SU-DHL-6 (cell line): ENCODE measurements at regions not wholly inside any gene's neighbourhood (a gene's known extent, or its start where the extent isn't known, plus 50 kb on each side); places are given as distances from the start of the nearest gene placed in this dataset.

Source experiments
- H2AFZ ChIP-seq: fragments of 200-600 bp; sonication (generic); 2 replicates; pipeline ENCODE4 v1.6.1; 2014; ENCODE audit warnings: low read depth, mild to moderate bottlenecking, moderate library complexity, mixed read lengths, antibody characterized with exemption, low read length; ENCODE audit not compliant: severe bottlenecking
- H3F3A ChIP-seq: fragments of 200-600 bp; shearing (Covaris generic); 2 replicates; pipeline ENCODE4 v1.6.0; 2016; ENCODE audit warnings: antibody characterized with exemption, mild to moderate bottlenecking; ENCODE audit not compliant: insufficient read depth
- H3K27ac ChIP-seq: fragments of 200-600 bp; sonication (generic); 2 replicates; pipeline ENCODE4 v1.5.1; 2016; ENCODE audit warnings: low read depth, mild to moderate bottlenecking, low read length, moderate library complexity, mixed read lengths
- H3K27me3 ChIP-seq: fragments of 200-600 bp; sonication (generic), shearing (Covaris generic); 2 replicates; pipeline ENCODE4 v1.6.0; 2014; ENCODE audit warnings: mild to moderate bottlenecking, low read length
- H3K36me3 ChIP-seq: fragments of 200-600 bp; sonication (generic); 2 replicates; pipeline ENCODE4 v1.6.1; 2014; ENCODE audit warnings: mild to moderate bottlenecking, low read length, mixed read lengths
- H3K4me2 ChIP-seq: fragments of 300-600, 200-600 bp; shearing (Covaris generic), sonication (generic); 2 replicates; pipeline ENCODE4 v1.6.0; 2014; ENCODE audit warnings: low read length, low read depth, mild to moderate bottlenecking; ENCODE audit not compliant: poor library complexity, severe bottlenecking
- H3K4me3 ChIP-seq: fragments of 200-600 bp; sonication (generic); 2 replicates; pipeline ENCODE4 v1.5.1; 2014; ENCODE audit warnings: antibody characterized with exemption, low read length, mild to moderate bottlenecking, mixed read lengths; ENCODE audit not compliant: insufficient read depth, poor library complexity, severe bottlenecking
- H3K79me2 ChIP-seq: fragments of 200-600 bp; sonication (generic); 2 replicates; pipeline ENCODE4 v1.6.1; 2014; ENCODE audit warnings: mild to moderate bottlenecking, low read length, moderate library complexity; ENCODE audit not compliant: insufficient read depth
- H3K9ac ChIP-seq: fragments of 200-600 bp; sonication (generic); 2 replicates; pipeline ENCODE4 v1.7.0; 2014; ENCODE audit warnings: mild to moderate bottlenecking, low read length
- H3K9me2 ChIP-seq: fragments of 200-600 bp; sonication (generic); replicated peaks from 2 replicates; pipeline ENCODE4 v1.6.1; 2014; ENCODE audit warnings: low read length; ENCODE audit not compliant: insufficient read depth
- H3K9me3 ChIP-seq: fragments of 200-600 bp; sonication (generic); 2 replicates; pipeline ENCODE4 v1.6.1; 2014; ENCODE audit warnings: low read length, mixed read lengths; ENCODE audit not compliant: insufficient read depth
- H4K20me1 ChIP-seq: fragments of 200-600 bp; sonication (generic); 2 replicates; pipeline ENCODE4 v1.6.1; 2014; ENCODE audit warnings: low read depth, mild to moderate bottlenecking, antibody characterized with exemption, low read length, moderate library complexity, mixed read lengths
- EZH2phosphoT487 ChIP-seq: fragments of 200-600 bp; sonication (generic), shearing (Covaris generic); conservative IDR thresholded peaks from 2 replicates; pipeline ENCODE4 v1.6.1; 2018; ENCODE audit warnings: mild to moderate bottlenecking, antibody characterized with exemption, low read length, moderate library complexity, mixed read lengths
- TF ChIP-seq, protein P1 (sequence below): fragments of 200-600 bp; sonication (generic); IDR thresholded peaks from one replicate; pipeline ENCODE4 v1.5.1; 2017; ENCODE audit warnings: antibody characterized with exemption, mild to moderate bottlenecking, low read length, moderate library complexity; ENCODE audit not compliant: insufficient read depth, poor library complexity, severe bottlenecking

DNA sequence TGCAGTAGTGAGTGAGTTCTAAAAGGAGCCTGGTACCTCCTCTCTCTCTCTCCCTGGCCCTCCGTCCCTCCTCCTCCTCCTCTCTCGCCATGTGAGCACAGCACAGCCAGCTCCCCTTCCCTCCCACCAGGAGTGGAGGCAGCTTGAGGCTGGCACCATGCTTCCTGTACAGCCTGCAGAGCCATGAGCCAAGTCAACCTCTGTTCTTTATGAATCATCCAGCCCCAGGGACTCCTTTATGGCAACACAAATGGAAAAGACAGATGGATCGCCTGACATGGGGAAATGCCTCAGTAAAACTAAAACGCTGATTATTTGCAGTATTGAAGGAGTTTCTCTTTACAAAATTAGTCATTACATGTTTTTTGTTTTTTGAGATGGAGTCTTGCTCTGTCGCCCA lies 233.7 kb upstream of the ARID1B start:
- Histone ChIP-seq H3K27ac (no peak overlapping the region), H3K9ac (no peak overlapping the region), H3K9me2 (no peaks in the 10 kb centered on the region), H3K9me3 (no peaks in the 10 kb centered on the region), H2AFZ (no peak overlapping the region), H3K79me2 (no peaks in the 10 kb centered on the region), H3K4me2 (no peak overlapping the region), H3K4me3 (no peak overlapping the region), H3K36me3 (no peaks in the 10 kb centered on the region), H3F3A (no peaks in the 10 kb centered on the region), H3K27me3 (no peaks in the 10 kb centered on the region), H4K20me1 (no peaks in the 10 kb centered on the region)
- TF ChIP-seq, protein P1, sequence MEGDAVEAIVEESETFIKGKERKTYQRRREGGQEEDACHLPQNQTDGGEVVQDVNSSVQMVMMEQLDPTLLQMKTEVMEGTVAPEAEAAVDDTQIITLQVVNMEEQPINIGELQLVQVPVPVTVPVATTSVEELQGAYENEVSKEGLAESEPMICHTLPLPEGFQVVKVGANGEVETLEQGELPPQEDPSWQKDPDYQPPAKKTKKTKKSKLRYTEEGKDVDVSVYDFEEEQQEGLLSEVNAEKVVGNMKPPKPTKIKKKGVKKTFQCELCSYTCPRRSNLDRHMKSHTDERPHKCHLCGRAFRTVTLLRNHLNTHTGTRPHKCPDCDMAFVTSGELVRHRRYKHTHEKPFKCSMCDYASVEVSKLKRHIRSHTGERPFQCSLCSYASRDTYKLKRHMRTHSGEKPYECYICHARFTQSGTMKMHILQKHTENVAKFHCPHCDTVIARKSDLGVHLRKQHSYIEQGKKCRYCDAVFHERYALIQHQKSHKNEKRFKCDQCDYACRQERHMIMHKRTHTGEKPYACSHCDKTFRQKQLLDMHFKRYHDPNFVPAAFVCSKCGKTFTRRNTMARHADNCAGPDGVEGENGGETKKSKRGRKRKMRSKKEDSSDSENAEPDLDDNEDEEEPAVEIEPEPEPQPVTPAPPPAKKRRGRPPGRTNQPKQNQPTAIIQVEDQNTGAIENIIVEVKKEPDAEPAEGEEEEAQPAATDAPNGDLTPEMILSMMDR = no peak
- no peak for TF ChIP-seq EZH2phosphoT487

GRCh38 chr6:156538875-156539660 lies 238.1 kb upstream of the ARID1B start:
- H3K27ac ChIP-seq = no peak overlapping the region
- H3K9me3 ChIP-seq = no peaks in the 10 kb centered on the region
- H3K4me2 ChIP-seq = no peak overlapping the region
- H2AFZ ChIP-seq = no peak overlapping the region
- no peak overlapping the region for H3K4me3 ChIP-seq
- no peaks in the 10 kb centered on the region for H3K9me2 ChIP-seq
- H3K36me3 ChIP-seq = no peaks in the 10 kb centered on the region
- H3K27me3 ChIP-seq = no peaks in the 10 kb centered on the region
- no peaks in the 10 kb centered on the region for H3K79me2 ChIP-seq
- H4K20me1 ChIP-seq = no peaks in the 10 kb centered on the region
- TF ChIP-seq, protein P1 = no peak
- TF ChIP-seq EZH2phosphoT487 = no peak
- H3F3A ChIP-seq = no peaks in the 10 kb centered on the region
- H3K9ac ChIP-seq = no peak overlapping the region

DNA sequence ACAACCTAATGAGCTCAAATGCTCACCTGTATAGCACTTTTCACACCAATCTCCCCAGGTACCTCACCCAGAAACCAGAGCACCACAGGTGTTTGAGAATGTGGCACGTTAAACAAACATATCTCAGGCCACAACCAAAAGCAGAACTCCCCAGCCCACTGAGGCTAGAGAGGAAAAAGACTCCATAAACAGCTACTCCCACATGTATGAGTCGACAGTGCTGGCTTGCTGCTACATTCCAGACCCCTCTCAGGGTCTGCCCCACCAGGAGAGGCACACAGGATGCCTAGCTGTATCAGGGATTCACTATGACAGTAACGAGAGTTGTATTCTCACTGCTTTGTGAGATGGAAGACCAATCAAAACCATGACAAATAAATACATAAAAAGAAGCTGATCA lies 242.6 kb upstream of the ARID1B start:
- Histone ChIP-seq H2AFZ (no peak overlapping the region), H3K27me3 (no peaks in the 10 kb centered on the region), H3K9ac (no peak overlapping the region)

More for the DNA sequence above, 242.6 kb upstream of the ARID1B start:
- Histone ChIP-seq H3K4me2 (no peak overlapping the region), H3K27ac (no peak overlapping the region), H3K36me3 (no peaks in the 10 kb centered on the region), H3K9me2 (no peaks in the 10 kb centered on the region), H3K79me2 (no peaks in the 10 kb centered on the region), H4K20me1 (no peaks in the 10 kb centered on the region), H3F3A (no peaks in the 10 kb centered on the region), H3K9me3 (no peaks in the 10 kb centered on the region), H3K4me3 (no peak overlapping the region)
- TF ChIP-seq, protein P1 = no peak
- TF ChIP-seq EZH2phosphoT487 = no peak
